ENCODE measurements at regions not wholly inside any gene's neighbourhood (a gene's known extent, or its start where the extent isn't known, plus 50 kb on each side); places are given as distances from the start of the nearest gene placed in this dataset.

DNA sequence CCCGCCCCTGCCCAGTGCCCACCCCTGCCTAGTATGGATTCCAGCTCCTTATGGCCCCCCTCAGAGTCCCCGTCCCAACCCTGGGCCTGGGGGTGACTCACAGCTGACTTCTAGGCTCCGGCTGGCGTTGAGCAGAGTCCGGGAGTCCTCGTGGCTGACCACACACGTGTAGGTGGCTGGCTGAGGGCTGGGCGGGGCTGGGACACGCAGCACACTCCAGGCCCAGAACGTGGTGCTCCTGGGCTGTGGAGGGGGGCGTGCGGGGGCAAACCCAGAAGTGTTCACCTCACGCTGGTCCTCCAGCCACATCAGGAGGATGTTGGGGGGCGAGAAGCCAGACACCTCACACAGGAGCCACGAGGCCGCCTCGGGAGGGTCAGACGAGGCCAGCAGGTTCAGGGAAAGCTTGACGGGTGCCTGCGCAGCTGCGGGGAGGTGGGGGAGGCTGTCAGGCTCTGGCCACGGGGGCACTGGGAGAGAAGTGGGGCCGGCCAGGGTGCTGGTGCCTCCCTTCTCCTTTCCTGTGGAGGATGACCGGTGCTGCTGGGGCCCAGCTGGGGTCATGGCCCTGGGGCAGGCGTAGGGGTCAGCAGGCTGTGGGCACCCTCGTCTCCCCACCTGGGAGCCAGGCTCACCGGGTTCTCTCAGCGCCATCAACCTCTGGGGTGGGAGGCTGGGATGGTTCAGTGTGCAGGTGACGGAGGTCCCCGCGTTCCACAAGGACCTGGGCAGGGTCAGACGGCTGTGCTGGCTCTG, 314.1 kb downstream of the TMEM121 start:
- Histone ChIP-seq H3K27ac (ENCODE audit: low read depth, low read length) (no peak overlapping the region), H3K14ac (ENCODE audit: insufficient read length) (no peak overlapping the region), H4K20me1 (replicated peaks in 1 of 2; ENCODE audit: control insufficient read depth in 1 of 2, insufficient read depth in 2 of 2, low read length in 2 of 2) (no peaks in the 10 kb centered on the region), H3K56ac (replicated peaks; ENCODE audit: insufficient read length, low read depth, low read length) (no peak overlapping the region), H3K4me2 (ENCODE audit: insufficient read depth in 1 of 2, low read depth in 2 of 2, low read length in 2 of 2) (no peak overlapping the region), H2BK120ac (replicated peaks; ENCODE audit: low read depth, low read length) (no peak overlapping the region), H3K4me3 (ENCODE audit: extremely low read depth in 1 of 4, insufficient read depth in 2 of 4, low read depth in 3 of 4, low read length in 4 of 4) (no peak overlapping the region), H3K27me3 (replicated peaks in 1 of 4; ENCODE audit: control insufficient read depth in 3 of 4, extremely low read depth in 1 of 4, insufficient read depth in 3 of 4, low read length in 3 of 4) (no peaks in the 10 kb centered on the region), H3K18ac (ENCODE audit: extremely low read depth, low read length) (no peak overlapping the region), H3K79me1 (ENCODE audit: low read depth, low read length) (no peaks in the 10 kb centered on the region), H3K36me3 (ENCODE audit: control insufficient read depth in 2 of 4, insufficient read depth in 4 of 4, low read length in 3 of 4) (no peaks in the 10 kb centered on the region; a peak in 1 of 8 replicates), H2BK20ac (ENCODE audit: low read length) (no peak overlapping the region), H3K9ac (replicated peaks in 1 of 4; ENCODE audit: extremely low read depth in 1 of 4, low read depth in 3 of 4, low read length in 3 of 4) (no peak overlapping the region), H4K5ac (ENCODE audit: insufficient read length, low read depth, low read length) (no peak overlapping the region), H3K4ac (replicated peaks; ENCODE audit: insufficient read length, low read depth, low read length) (no peak overlapping the region), H2AFZ (ENCODE audit: low read length) (no peak overlapping the region), H2BK15ac (ENCODE audit: low read length) (no peak overlapping the region), H2BK12ac (ENCODE audit: low read depth, low read length) (no peak overlapping the region), H4K8ac (ENCODE audit: extremely low read depth, insufficient read depth, low read length) (no peak overlapping the region), H3K23me2 (ENCODE audit: low read depth, low read length) (no peaks in the 10 kb centered on the region), H3K9me3 (ENCODE audit: insufficient read depth in 2 of 2, low read depth in 1 of 2, low read length in 1 of 2) (peaks cover 76 to 98% of the 10 kb centered on the region in 2 experiments), H3K79me2 (ENCODE audit: control insufficient read depth in 1 of 2, insufficient read depth in 2 of 2, low read length in 2 of 2) (no peaks in the 10 kb centered on the region), H2AK5ac (ENCODE audit: low read depth, low read length) (no peak overlapping the region), H2BK5ac (ENCODE audit: low read depth, low read length) (no peak overlapping the region), H3K23ac (ENCODE audit: insufficient read length) (no peak overlapping the region), H3K4me1 (replicated peaks in 1 of 4; ENCODE audit: control insufficient read depth in 3 of 4, insufficient read depth in 4 of 4, low read length in 3 of 4) (no peaks in the 10 kb centered on the region), H4K91ac (replicated peaks; ENCODE audit: insufficient read length, low read length) (no peak overlapping the region)
- no peak for DNase-seq (ENCODE audit: low read depth in 1 of 2, low spot score in 2 of 2)
- WGBS, 2 experiments (ENCODE audit: extremely low coverage in 1 of 2, insufficient coverage in 1 of 2, insufficient read length in 1 of 2, insufficient replicate concordance in 2 of 2, low coverage in 1 of 2, low lambda C conversion rate in 2 of 2, missing lambda C conversion rate in 1 of 2) = 82% methylated on average over 16 of the region's 32 CpGs; no CpG with 5 or more reads in 1 of the 2 experiments
- FAIRE-seq = no peak
- POLR2A ChIA-PET (ENCODE audit: partially characterized antibody) = no interaction called here
- CTCF ChIA-PET (ENCODE audit: partially characterized antibody) = no interaction called here
- TF ChIP-seq CHD2 (IDR thresholded peaks at IDR 0.05; ENCODE audit: low read length) = no peak
- no peak for TF ChIP-seq FOSL1 (IDR thresholded peaks at IDR 0.05; ENCODE audit: insufficient read depth, low read depth, low read length)
- TF ChIP-seq RNF2 (IDR thresholded peaks at IDR 0.05; ENCODE audit: borderline replicate concordance, low read depth, low read length, missing control alignments, poor library complexity, severe bottlenecking) = no peak
- no peak for TF ChIP-seq SP2 (IDR thresholded peaks at IDR 0.05; ENCODE audit: low read length)
- no peak for TF ChIP-seq CBX5 (IDR thresholded peaks at IDR 0.05; ENCODE audit: low read depth, low read length)
- TF ChIP-seq, protein P1, sequence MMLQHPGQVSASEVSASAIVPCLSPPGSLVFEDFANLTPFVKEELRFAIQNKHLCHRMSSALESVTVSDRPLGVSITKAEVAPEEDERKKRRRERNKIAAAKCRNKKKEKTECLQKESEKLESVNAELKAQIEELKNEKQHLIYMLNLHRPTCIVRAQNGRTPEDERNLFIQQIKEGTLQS (IDR thresholded peaks at IDR 0.05; ENCODE audit: insufficient read depth, low read depth, low read length) = no peak
- TF ChIP-seq CTBP2 (IDR thresholded peaks at IDR 0.05; ENCODE audit: borderline replicate concordance, insufficient read depth, insufficient read length, low read length) = no peak
- no peak for TF ChIP-seq CHD1 (IDR thresholded peaks at IDR 0.05; ENCODE audit: low read depth, low read length)
- TF ChIP-seq GTF2F1 (IDR thresholded peaks at IDR 0.05; ENCODE audit: borderline replicate concordance, low read depth, low read length) = no peak
- no peak for TF ChIP-seq YY1 (IDR thresholded peaks at IDR 0.05; ENCODE audit: low read depth, low read length)
- no peak for TF ChIP-seq ASH2L (IDR thresholded peaks at IDR 0.05; ENCODE audit: low read length)
- TF ChIP-seq, protein P2, sequence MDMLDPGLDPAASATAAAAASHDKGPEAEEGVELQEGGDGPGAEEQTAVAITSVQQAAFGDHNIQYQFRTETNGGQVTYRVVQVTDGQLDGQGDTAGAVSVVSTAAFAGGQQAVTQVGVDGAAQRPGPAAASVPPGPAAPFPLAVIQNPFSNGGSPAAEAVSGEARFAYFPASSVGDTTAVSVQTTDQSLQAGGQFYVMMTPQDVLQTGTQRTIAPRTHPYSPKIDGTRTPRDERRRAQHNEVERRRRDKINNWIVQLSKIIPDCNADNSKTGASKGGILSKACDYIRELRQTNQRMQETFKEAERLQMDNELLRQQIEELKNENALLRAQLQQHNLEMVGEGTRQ (IDR thresholded peaks at IDR 0.05; ENCODE audit: low read length) = no peak

All from H1 (cell line).